ENCODE measurements at regions not wholly inside any gene's neighbourhood (a gene's known extent, or its start where the extent isn't known, plus 50 kb on each side); places are given as distances from the start of the nearest gene placed in this dataset.

- DNase-seq: no peak
Measured at GRCh38 chr12:115416869-115417268, 732.9 kb upstream of the TBX3 start.

GRCh38 chr12:115413626-115414025 lies 729.7 kb upstream of the TBX3 start:
- DNase-seq: no peak

- DNase-seq: no peak
Measured at GRCh38 chr12:115412831-115413230, 728.9 kb upstream of the TBX3 start.

GRCh38 chr12:115411121-115411520 lies 727.1 kb upstream of the TBX3 start:
- no peak for DNase-seq

- DNase-seq: no peak
Measured at GRCh38 chr12:115408642-115409041, 724.7 kb upstream of the TBX3 start.

- DNase-seq: no peak
Measured at GRCh38 chr12:115407723-115408122, 723.7 kb upstream of the TBX3 start.

- no peak for DNase-seq
Measured at GRCh38 chr12:115407036-115407435, 723.1 kb upstream of the TBX3 start.

GRCh38 chr12:115405471-115405860 lies 721.5 kb upstream of the TBX3 start:
- DNase-seq: no peak

- DNase-seq: no peak
Measured at GRCh38 chr12:115404761-115405470, 720.9 kb upstream of the TBX3 start.

- no peak for DNase-seq
Measured at GRCh38 chr12:115403689-115404088, 719.7 kb upstream of the TBX3 start.

GRCh38 chr12:115403253-115403652 lies 719.3 kb upstream of the TBX3 start:
- DNase-seq: no peak

GRCh38 chr12:115402443-115403180 lies 718.6 kb upstream of the TBX3 start:
- no peak for DNase-seq

- DNase-seq: no peak
Measured at GRCh38 chr12:115401761-115402160, 717.8 kb upstream of the TBX3 start.

GRCh38 chr12:115400011-115400410 lies 716.0 kb upstream of the TBX3 start:
- no peak for DNase-seq

- DNase-seq: no peak
Measured at GRCh38 chr12:115398311-115398781, 714.4 kb upstream of the TBX3 start.

- no peak for DNase-seq
Measured at GRCh38 chr12:115396567-115396966, 712.6 kb upstream of the TBX3 start.

GRCh38 chr12:115394496-115395220 lies 710.7 kb upstream of the TBX3 start:
- no peak for DNase-seq

GRCh38 chr12:115388139-115388538 lies 704.2 kb upstream of the TBX3 start:
- DNase-seq: no peak

GRCh38 chr12:115387467-115387901 lies 703.5 kb upstream of the TBX3 start:
- no peak for DNase-seq

- no peak for DNase-seq
Measured at GRCh38 chr12:115386946-115387345, 703.0 kb upstream of the TBX3 start.

GRCh38 chr12:115385141-115385540 lies 701.2 kb upstream of the TBX3 start:
- no peak for DNase-seq

- DNase-seq: no peak
Measured at GRCh38 chr12:115384391-115384790, 700.4 kb upstream of the TBX3 start.

GRCh38 chr12:115383668-115384067 lies 699.7 kb upstream of the TBX3 start:
- no peak for DNase-seq

- DNase-seq: no peak
Measured at GRCh38 chr12:115382681-115383080, 698.7 kb upstream of the TBX3 start.
